SU-DHL-6 (cell line): ENCODE measurements at regions not wholly inside any gene's neighbourhood (a gene's known extent, or its start where the extent isn't known, plus 50 kb on each side); places are given as distances from the start of the nearest gene placed in this dataset.
"Not testable (repeated sequence)": the region's sequence is repeated elsewhere in the genome, so short reads cannot be mapped to it uniquely, and the experiment has no call there.

Source experiments
- H2AFZ ChIP-seq: fragments of 200-600 bp; sonication (generic); 2 replicates; pipeline ENCODE4 v1.6.1; 2014; ENCODE audit warnings: low read depth, mild to moderate bottlenecking, moderate library complexity, mixed read lengths, antibody characterized with exemption, low read length; ENCODE audit not compliant: severe bottlenecking
- H3F3A ChIP-seq: fragments of 200-600 bp; shearing (Covaris generic); 2 replicates; pipeline ENCODE4 v1.6.0; 2016; ENCODE audit warnings: antibody characterized with exemption, mild to moderate bottlenecking; ENCODE audit not compliant: insufficient read depth
- H3K27ac ChIP-seq: fragments of 200-600 bp; sonication (generic); 2 replicates; pipeline ENCODE4 v1.5.1; 2016; ENCODE audit warnings: low read depth, mild to moderate bottlenecking, low read length, moderate library complexity, mixed read lengths
- H3K27me3 ChIP-seq: fragments of 200-600 bp; sonication (generic), shearing (Covaris generic); 2 replicates; pipeline ENCODE4 v1.6.0; 2014; ENCODE audit warnings: mild to moderate bottlenecking, low read length
- H3K36me3 ChIP-seq: fragments of 200-600 bp; sonication (generic); 2 replicates; pipeline ENCODE4 v1.6.1; 2014; ENCODE audit warnings: mild to moderate bottlenecking, low read length, mixed read lengths
- H3K4me2 ChIP-seq: fragments of 300-600, 200-600 bp; shearing (Covaris generic), sonication (generic); 2 replicates; pipeline ENCODE4 v1.6.0; 2014; ENCODE audit warnings: low read length, low read depth, mild to moderate bottlenecking; ENCODE audit not compliant: poor library complexity, severe bottlenecking
- H3K4me3 ChIP-seq: fragments of 200-600 bp; sonication (generic); 2 replicates; pipeline ENCODE4 v1.5.1; 2014; ENCODE audit warnings: antibody characterized with exemption, low read length, mild to moderate bottlenecking, mixed read lengths; ENCODE audit not compliant: insufficient read depth, poor library complexity, severe bottlenecking
- H3K79me2 ChIP-seq: fragments of 200-600 bp; sonication (generic); 2 replicates; pipeline ENCODE4 v1.6.1; 2014; ENCODE audit warnings: mild to moderate bottlenecking, low read length, moderate library complexity; ENCODE audit not compliant: insufficient read depth
- H3K9ac ChIP-seq: fragments of 200-600 bp; sonication (generic); 2 replicates; pipeline ENCODE4 v1.7.0; 2014; ENCODE audit warnings: mild to moderate bottlenecking, low read length
- H3K9me2 ChIP-seq: fragments of 200-600 bp; sonication (generic); replicated peaks from 2 replicates; pipeline ENCODE4 v1.6.1; 2014; ENCODE audit warnings: low read length; ENCODE audit not compliant: insufficient read depth
- H3K9me3 ChIP-seq: fragments of 200-600 bp; sonication (generic); 2 replicates; pipeline ENCODE4 v1.6.1; 2014; ENCODE audit warnings: low read length, mixed read lengths; ENCODE audit not compliant: insufficient read depth
- H4K20me1 ChIP-seq: fragments of 200-600 bp; sonication (generic); 2 replicates; pipeline ENCODE4 v1.6.1; 2014; ENCODE audit warnings: low read depth, mild to moderate bottlenecking, antibody characterized with exemption, low read length, moderate library complexity, mixed read lengths
- CTCF ChIP-seq: fragments of 200-600 bp; sonication (generic); IDR thresholded peaks from one replicate; pipeline ENCODE4 v1.5.1; 2017; ENCODE audit warnings: antibody characterized with exemption, mild to moderate bottlenecking, low read length, moderate library complexity; ENCODE audit not compliant: insufficient read depth, poor library complexity, severe bottlenecking
- EZH2phosphoT487 ChIP-seq: fragments of 200-600 bp; sonication (generic), shearing (Covaris generic); conservative IDR thresholded peaks from 2 replicates; pipeline ENCODE4 v1.6.1; 2018; ENCODE audit warnings: mild to moderate bottlenecking, antibody characterized with exemption, low read length, moderate library complexity, mixed read lengths

- no peak overlapping the region for H2AFZ ChIP-seq
- no peaks in the 10 kb centered on the region for H3K79me2 ChIP-seq
- H3K27ac ChIP-seq: no peak overlapping the region
- no peak for TF ChIP-seq CTCF
- no peak for TF ChIP-seq EZH2phosphoT487
- H3K27me3 ChIP-seq: no peaks in the 10 kb centered on the region
- H3K36me3 ChIP-seq: no peaks in the 10 kb centered on the region
- no peak overlapping the region for H3K4me3 ChIP-seq
- no peaks in the 10 kb centered on the region for H3K9me3 ChIP-seq
- H3F3A ChIP-seq: no peaks in the 10 kb centered on the region
- no peaks in the 10 kb centered on the region for H3K9me2 ChIP-seq
- H3K4me2 ChIP-seq: no peak overlapping the region
- no peaks in the 10 kb centered on the region for H4K20me1 ChIP-seq
- no peak overlapping the region for H3K9ac ChIP-seq
Observed at GRCh38 chr4:160423879-160424451, 1321.1 kb downstream of the RAPGEF2 start.

GRCh38 chr4:160426233-160426632 lies 1323.4 kb downstream of the RAPGEF2 start:
- H3K9me2 ChIP-seq: no peaks in the 10 kb centered on the region
- no peaks in the 10 kb centered on the region for H3K27me3 ChIP-seq
- no peak overlapping the region for H3K27ac ChIP-seq
- H3K79me2 ChIP-seq: no peaks in the 10 kb centered on the region
- no peak overlapping the region for H3K4me2 ChIP-seq
- no peaks in the 10 kb centered on the region for H3K9me3 ChIP-seq
- H4K20me1 ChIP-seq: no peaks in the 10 kb centered on the region
- no peaks in the 10 kb centered on the region for H3F3A ChIP-seq
- no peak overlapping the region for H3K9ac ChIP-seq
- H3K36me3 ChIP-seq: no peaks in the 10 kb centered on the region
- H3K4me3 ChIP-seq: no peak overlapping the region
- TF ChIP-seq CTCF (no peak), EZH2phosphoT487 (no peak)
- no peak overlapping the region for H2AFZ ChIP-seq

- TF ChIP-seq EZH2phosphoT487: no peak
- no peak for TF ChIP-seq CTCF
- Histone ChIP-seq H3K9me3 (no peaks in the 10 kb centered on the region), H4K20me1 (no peaks in the 10 kb centered on the region), H3K79me2 (no peaks in the 10 kb centered on the region), H2AFZ (no peak overlapping the region), H3K9me2 (no peaks in the 10 kb centered on the region), H3K36me3 (no peaks in the 10 kb centered on the region), H3K4me2 (no peak overlapping the region), H3K4me3 (no peak overlapping the region), H3F3A (no peaks in the 10 kb centered on the region), H3K27me3 (no peaks in the 10 kb centered on the region), H3K27ac (no peak overlapping the region), H3K9ac (no peak overlapping the region)
Observed at GRCh38 chr4:160450876-160451275, 1348.0 kb downstream of the RAPGEF2 start.

DNA sequence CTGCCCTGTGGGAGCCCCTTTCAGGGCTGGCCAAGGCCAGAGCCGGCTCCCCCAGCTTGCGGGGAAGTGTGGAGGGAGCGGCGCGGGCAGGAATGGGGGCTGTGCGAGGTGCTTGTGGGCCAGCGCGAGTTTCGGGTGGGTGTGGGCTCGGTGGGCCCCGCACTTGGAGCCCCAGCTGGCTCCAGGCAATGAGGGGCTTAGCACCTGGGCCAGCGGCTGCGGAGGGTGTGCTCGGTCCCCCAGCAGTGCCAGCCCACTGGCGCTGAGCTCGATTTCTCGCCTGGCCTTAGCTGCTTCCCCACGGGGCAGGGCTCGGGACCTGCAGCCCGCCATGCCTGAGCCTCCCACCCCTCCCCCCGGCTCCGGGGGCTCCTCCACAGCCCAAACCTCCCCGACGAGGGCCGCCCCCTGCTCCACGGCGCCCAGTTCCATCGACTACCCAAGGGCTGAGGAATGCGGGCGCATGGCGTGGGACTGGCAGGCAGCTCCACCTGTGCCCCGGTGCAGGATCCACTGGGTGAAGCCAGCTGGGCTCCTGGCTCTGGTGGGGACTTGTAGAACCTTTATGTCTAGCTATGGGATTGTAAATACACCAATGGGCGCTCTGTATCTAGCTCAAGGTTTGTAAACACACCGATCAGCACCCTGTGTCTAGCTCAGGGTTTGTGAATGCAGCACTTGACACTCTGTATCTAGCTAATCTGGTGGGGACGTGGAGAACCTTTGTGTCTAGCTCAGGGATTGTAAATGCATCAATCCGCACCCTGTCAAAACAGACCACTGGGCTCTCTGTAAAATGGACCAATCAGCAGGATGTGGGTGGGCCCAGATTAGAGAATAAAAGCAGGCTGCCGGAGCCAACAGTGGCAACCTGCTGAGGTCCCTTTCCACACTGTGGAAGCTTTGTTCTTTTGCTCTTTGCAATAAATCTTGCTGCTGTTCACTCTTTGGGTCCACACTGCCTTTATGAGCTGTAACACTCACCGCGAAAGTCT lies 1379.1 kb downstream of the RAPGEF2 start:
- not testable (repeated sequence) for H3K4me2 ChIP-seq, H3K27me3 ChIP-seq, H3F3A ChIP-seq, H3K36me3 ChIP-seq, H3K79me2 ChIP-seq, H3K9me2 ChIP-seq, H4K20me1 ChIP-seq, H3K27ac ChIP-seq, H3K9me3 ChIP-seq, H3K9ac ChIP-seq, H3K4me3 ChIP-seq, H2AFZ ChIP-seq
